NCI-H2227 (cell line): ENCODE measurements at regions not wholly inside any gene's neighbourhood (a gene's known extent, or its start where the extent isn't known, plus 50 kb on each side); places are given as distances from the start of the nearest gene placed in this dataset.
"Not testable (repeated sequence)": the region's sequence is repeated elsewhere in the genome, so short reads cannot be mapped to it uniquely, and the experiment has no call there.

Experiments used
- DNase-seq: peaks from one replicate; lab custom pipeline; 2025; ENCODE audit not compliant: unreplicated experiment; lab: John Stamatoyannopoulos, UW

- DNase-seq: no peak
Measured at GRCh38 chr6:112459758-112460304, 112.7 kb downstream of the RFPL4B start.

- no peak for DNase-seq
Measured at GRCh38 chr6:112464901-112465665, 118.0 kb downstream of the RFPL4B start.

- no peak for DNase-seq
Measured at GRCh38 chr6:112466373-112467151, 119.4 kb downstream of the RFPL4B start.

- DNase-seq: no peak
Measured at GRCh38 chr6:112468359-112468758, 121.2 kb downstream of the RFPL4B start.

GRCh38 chr6:112469306-112469705 is 122.2 kb downstream of the RFPL4B start:
- DNase-seq: no peak

GRCh38 chr6:112470376-112470775 is 123.2 kb downstream of the RFPL4B start:
- DNase-seq: no peak

- no peak for DNase-seq
Measured at GRCh38 chr6:112470950-112471349, 123.8 kb downstream of the RFPL4B start.

- DNase-seq: no peak
Measured at GRCh38 chr6:112475083-112475482, 128.0 kb downstream of the RFPL4B start.

- no peak for DNase-seq
Measured at GRCh38 chr6:112477125-112477524, 130.0 kb downstream of the RFPL4B start.

- DNase-seq: no peak
Measured at GRCh38 chr6:112478036-112478435, 130.9 kb downstream of the RFPL4B start.

- not testable (repeated sequence) for DNase-seq
Measured at GRCh38 chr6:112479975-112480374, 132.8 kb downstream of the RFPL4B start.

GRCh38 chr6:112480553-112480952 is 133.4 kb downstream of the RFPL4B start:
- no peak for DNase-seq

- DNase-seq: no peak
Measured at GRCh38 chr6:112481211-112481610, 134.1 kb downstream of the RFPL4B start.

- DNase-seq: no peak
Measured at GRCh38 chr6:112482373-112482772, 135.2 kb downstream of the RFPL4B start.

- no peak for DNase-seq
Measured at GRCh38 chr6:112485120-112485826, 138.1 kb downstream of the RFPL4B start.

GRCh38 chr6:112485827-112486212 is 138.7 kb downstream of the RFPL4B start:
- no peak for DNase-seq

- no peak for DNase-seq
Measured at GRCh38 chr6:112486454-112486853, 139.3 kb downstream of the RFPL4B start.

GRCh38 chr6:112488238-112488637 is 141.1 kb downstream of the RFPL4B start:
- peak; percentile 56 for DNase-seq

- DNase-seq: peak; percentile 90
Measured at GRCh38 chr6:112501705-112502104, 154.6 kb downstream of the RFPL4B start.

GRCh38 chr6:112502351-112503090 is 155.4 kb downstream of the RFPL4B start:
- peak; percentile 7 for DNase-seq
